SK-MEL-5 (cell line): ENCODE measurements at regions not wholly inside any gene's neighbourhood (a gene's known extent, or its start where the extent isn't known, plus 50 kb on each side); places are given as distances from the start of the nearest gene placed in this dataset.
"Not testable (repeated sequence)": the region's sequence is repeated elsewhere in the genome, so short reads cannot be mapped to it uniquely, and the experiment has no call there.

Experiments used
- DNase-seq: peaks from one replicate; pipeline ENCODE4 v3.0.0-alpha.2; 2016; ENCODE audit warnings: low read depth, low spot score
- in situ Hi-C: cut with HindIII; loops from 2 replicates; pipeline ENCODE4 v1.10.0; 2016; ENCODE audit warnings: low sequenced_read_pairs, high pct_unique_total_duplicates, low pct_unique_long_range_greater_than_20kb

GRCh38 chr1:173330149-173330951 is 123.2 kb upstream of the TNFSF4 start:
- in situ Hi-C loops, result no loop called here
- peak; percentile 30 for DNase-seq

DNA sequence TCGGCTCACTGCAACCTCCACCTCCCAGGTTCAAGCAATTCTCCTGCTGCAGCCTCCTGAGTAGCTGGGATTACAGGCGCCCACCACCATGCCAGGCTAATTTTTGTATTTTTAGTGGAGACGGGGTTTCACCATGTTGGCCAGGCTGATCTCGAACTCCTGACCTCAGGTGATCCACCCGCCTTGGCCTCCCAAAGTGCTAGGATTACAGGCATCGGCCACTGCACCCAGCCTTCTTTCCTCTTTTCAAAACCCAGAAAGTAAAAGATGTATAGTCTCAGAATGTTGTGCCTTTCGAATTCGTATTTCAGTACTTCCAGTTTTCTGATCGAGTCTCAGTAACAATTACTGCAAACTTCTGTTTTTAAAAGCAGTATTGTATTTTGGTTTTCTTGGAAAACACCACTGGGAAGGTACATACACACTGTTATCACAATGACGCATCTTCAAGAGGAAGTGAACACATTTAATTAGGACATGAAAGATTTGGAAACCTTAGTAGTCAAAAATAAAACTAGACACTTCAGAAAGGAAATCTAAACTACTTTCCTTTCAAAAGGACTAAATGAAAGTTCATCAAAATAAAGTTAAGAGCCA is 123.9 kb upstream of the TNFSF4 start:
- in situ Hi-C loops, DNase-seq: not testable (repeated sequence)

DNA sequence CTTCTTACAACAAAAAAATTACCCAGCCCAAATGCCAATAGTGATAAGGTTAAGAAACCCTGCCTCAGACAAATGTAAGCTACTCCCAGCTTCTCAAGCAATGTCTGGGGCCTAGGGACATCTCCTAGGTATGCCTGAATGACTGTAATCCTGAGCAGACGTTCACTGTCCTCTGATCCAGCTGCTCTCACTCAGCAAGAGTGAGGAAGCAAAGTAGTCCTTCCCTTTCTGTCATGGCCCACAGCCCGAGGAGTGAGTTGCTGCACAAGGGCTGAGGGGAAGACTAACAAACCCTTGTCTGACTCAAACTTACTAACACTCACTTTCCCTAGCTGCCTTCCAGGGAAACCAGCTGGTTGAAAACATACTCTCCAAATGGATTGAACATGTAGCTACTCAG is 124.9 kb upstream of the TNFSF4 start:
- in situ Hi-C loops, result no loop called here
- DNase-seq, result no peak

DNA sequence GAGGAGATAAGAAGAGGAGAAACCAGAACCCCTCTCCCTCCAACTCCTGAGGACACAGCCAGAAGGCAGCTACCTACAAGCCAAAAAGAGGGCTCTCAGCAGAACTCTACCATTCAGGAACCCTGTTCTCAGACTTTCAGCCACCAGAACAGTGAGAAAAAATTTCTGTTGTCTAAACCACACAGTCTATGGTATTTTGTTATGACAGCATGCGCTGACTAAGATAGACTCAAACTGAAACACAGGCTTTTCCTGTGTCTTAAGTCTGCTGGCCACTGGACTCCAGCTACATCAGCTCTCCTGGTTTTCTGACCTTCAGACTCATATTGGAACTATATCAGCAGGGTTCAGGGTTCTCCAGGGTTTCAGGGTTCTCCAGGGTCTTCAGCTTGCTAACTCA is 126.5 kb upstream of the TNFSF4 start:
- DNase-seq, result no peak
- in situ Hi-C loops, result no loop called here

- no peak for DNase-seq
- in situ Hi-C loops, result no loop called here
Observed at GRCh38 chr1:173337126-173337525, 130.0 kb upstream of the TNFSF4 start.

GRCh38 chr1:173341307-173341706 is 134.2 kb upstream of the TNFSF4 start:
- no peak for DNase-seq
- in situ Hi-C loops, result no loop called here

GRCh38 chr1:173341971-173342370 is 134.8 kb upstream of the TNFSF4 start:
- in situ Hi-C loops, result no loop called here
- no peak for DNase-seq

DNA sequence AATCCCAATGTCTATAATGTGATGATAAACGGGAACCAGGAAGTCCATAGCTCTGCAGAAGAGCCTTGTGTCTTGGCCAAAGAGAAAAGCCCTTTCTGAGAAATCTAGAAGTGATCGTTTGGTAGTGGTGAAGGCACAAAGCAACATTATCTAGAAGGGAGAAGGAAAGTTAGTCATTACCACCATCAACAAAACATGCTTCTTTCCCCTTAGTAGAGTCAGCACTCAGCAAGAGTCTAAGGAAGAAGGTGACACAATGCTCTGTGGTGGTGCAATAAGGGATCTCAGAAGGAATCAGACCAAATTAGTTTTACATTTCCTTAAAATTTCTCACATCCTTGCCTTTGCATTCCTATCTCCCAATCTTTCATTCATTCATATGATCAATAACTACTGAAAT is 134.4 kb upstream of the PRDX6 start:
- DNase-seq, result no peak
- in situ Hi-C loops, result no loop called here

DNA sequence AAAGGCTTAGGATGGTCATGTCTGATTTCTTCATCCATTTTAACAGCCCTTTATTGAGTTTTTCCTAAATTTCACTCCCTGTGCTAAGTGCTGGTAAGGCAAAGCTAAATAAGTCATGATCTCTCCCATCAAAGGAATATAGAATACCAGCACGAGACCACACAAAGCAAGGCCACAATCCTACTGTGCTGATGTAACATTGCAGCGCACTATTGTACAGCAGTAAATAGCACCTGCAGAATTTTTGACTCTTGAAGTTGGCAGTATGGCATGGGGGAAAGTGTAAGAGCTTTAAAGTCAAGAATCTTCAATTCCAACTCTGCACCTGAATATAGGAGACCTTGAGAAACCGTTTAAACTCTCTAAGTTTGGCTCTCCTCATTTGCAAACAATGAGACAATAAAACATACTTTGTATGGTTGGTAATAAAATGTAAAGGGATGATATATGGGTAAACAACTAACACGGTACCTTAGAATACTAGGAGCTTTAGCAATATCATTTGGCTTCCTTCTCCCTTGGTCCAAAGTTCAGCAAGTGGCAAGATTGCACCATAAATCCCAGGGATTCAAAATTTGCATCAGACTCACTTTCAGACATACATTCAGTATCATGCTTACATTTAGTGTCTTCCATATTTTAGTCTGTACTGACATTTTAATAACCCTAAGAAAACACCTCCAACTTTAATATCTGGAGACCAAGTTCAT is 132.9 kb upstream of the PRDX6 start:
- in situ Hi-C loops, result no loop called here
- DNase-seq, result no peak

DNA sequence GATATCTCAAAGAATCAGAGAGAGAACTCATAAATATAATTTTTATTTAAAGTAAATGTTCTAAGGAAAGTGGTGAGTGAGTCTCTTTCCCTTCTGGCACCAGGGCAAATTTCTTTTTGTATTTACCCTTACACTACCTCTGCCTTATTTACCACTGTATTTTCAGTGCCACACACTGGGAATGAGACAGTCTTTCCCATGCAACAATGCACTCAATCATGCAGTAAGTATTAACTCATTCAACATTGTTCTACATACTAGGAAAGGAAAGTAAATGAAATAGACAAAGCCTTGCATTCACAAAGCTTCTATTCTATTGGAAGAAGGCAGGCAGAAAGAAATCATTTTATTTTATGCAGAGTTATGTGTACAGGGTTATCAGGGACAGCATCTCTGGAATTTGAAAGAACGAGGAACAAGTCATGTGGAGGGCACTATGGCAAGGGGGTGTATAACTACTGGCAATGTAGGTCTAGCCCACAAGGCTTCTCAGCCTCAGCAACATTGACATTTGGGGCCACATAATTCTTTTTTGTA is 129.8 kb upstream of the PRDX6 start:
- peak; percentile 15 for DNase-seq
- in situ Hi-C loops, result no loop called here

- in situ Hi-C loops, DNase-seq: not testable (repeated sequence)
Observed at GRCh38 chr1:173352635-173353034, 124.5 kb upstream of the PRDX6 start.

DNA sequence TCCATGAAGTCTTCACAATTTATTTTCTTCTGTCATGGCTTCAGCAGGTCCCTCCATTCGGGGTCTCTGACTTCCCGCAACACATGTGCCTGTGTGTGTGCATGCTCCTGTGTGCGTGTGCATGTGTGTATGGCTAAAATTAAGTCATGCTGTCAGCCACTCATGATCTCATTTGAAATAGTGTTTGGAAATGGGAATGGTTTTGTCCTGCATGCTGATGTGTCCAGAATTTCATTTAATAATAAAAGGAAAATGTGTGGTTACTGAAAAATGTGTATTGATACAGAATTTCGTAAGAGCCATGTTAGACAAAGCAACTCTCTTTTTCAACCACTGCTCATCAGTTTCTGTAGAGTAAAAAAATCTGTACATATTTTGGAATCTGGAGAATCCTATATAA is 123.8 kb upstream of the PRDX6 start:
- in situ Hi-C loops, result no loop called here
- DNase-seq, result no peak

- no peak for DNase-seq
- in situ Hi-C loops, result no loop called here
Observed at GRCh38 chr1:173354937-173355280, 122.2 kb upstream of the PRDX6 start.

GRCh38 chr1:173355281-173356031 is 121.7 kb upstream of the PRDX6 start:
- DNase-seq, result no peak

GRCh38 chr1:173356191-173356762 is 120.9 kb upstream of the PRDX6 start:
- DNase-seq, result no peak
- in situ Hi-C loops, result no loop called here

More at GRCh38 chr1:173355281-173356031, 121.7 kb upstream of the PRDX6 start:
- in situ Hi-C loops, result no loop called here

- DNase-seq, result no peak
- in situ Hi-C loops, result no loop called here
Observed at GRCh38 chr1:173360487-173361063, 116.6 kb upstream of the PRDX6 start.

GRCh38 chr1:173362543-173362942 is 114.6 kb upstream of the PRDX6 start:
- DNase-seq, result no peak
- in situ Hi-C loops, result no loop called here
